HS-5 (cell line): ENCODE measurements at regions not wholly inside any gene's neighbourhood (a gene's known extent, or its start where the extent isn't known, plus 50 kb on each side); places are given as distances from the start of the nearest gene placed in this dataset.
"Not testable (repeated sequence)": the region's sequence is repeated elsewhere in the genome, so short reads cannot be mapped to it uniquely, and the experiment has no call there.

Experiments used
- DNase-seq: peaks from one replicate; pipeline ENCODE4 v3.0.0-alpha.2; 2012; ENCODE audit warnings: low read depth

GRCh38 chr5:112534067-112534583, 115.0 kb upstream of the EPB41L4A start:
- no peak for DNase-seq

- DNase-seq, result no peak
Measured at GRCh38 chr5:112534611-112535255, 115.7 kb upstream of the EPB41L4A start.

- no peak for DNase-seq
Measured at GRCh38 chr5:112535356-112535755, 116.3 kb upstream of the EPB41L4A start.

GRCh38 chr5:112544558-112544957, 125.5 kb upstream of the EPB41L4A start:
- not testable (repeated sequence) for DNase-seq

DNA sequence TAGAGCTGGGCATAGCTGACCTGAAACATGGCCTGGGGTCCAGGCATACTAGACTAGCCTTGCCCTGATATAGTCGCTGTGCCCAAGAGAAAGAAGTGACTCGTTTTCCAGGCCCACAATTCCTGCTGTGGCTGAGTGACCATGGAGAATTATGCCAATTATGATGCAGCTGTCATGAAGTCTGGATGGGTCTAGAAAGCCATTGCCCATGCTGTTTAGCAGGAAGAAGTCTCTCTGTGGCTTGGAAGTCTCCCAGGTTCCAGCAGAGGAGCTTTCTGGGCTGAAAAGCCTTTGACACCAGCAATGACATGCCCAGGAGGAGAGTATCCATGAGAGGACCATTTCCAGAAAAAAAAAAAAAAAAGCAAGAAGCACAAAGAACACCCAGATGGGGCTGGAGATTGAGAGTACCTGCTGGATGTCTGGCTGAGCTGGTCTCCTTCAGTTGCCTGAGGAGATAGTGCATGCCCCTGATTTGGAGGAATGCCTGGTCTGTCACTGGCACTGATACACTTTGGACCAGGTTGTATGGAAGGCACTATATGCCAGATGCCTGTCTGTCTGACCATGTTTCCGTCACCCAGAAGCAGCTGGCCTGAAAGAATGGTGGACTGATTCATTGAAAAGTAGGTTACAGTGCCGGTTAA, 128.0 kb upstream of the EPB41L4A start:
- no peak for DNase-seq

- no peak for DNase-seq
Measured at GRCh38 chr5:112548246-112548881, 129.3 kb upstream of the EPB41L4A start.

GRCh38 chr5:112549127-112549526, 130.1 kb upstream of the EPB41L4A start:
- no peak for DNase-seq

DNA sequence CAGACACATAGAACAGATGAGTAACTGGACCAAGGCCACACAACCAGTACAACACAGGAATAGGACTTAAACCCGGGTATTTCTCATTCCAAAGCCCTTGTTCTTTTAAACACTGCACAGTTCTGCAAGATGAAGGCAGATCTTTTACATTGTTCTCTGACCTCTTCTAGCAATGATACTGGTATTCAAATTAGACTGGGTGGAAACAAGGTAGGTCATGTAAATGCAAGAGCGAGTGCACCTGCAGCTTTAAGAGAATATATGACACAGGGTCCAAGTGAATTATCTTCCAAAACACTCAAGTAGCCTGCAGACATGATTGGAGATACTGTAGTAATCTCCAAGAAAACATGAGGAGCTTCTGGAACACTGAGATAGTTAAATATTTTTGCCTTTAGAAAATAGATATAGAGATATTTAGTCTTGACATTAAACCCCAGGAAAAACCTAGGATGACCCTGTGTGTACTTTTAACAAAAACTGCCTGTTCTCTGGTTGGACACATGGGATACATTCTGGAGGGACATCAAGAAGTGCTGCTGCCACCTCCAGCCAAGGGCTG, 130.6 kb upstream of the EPB41L4A start:
- DNase-seq, result no peak

DNA sequence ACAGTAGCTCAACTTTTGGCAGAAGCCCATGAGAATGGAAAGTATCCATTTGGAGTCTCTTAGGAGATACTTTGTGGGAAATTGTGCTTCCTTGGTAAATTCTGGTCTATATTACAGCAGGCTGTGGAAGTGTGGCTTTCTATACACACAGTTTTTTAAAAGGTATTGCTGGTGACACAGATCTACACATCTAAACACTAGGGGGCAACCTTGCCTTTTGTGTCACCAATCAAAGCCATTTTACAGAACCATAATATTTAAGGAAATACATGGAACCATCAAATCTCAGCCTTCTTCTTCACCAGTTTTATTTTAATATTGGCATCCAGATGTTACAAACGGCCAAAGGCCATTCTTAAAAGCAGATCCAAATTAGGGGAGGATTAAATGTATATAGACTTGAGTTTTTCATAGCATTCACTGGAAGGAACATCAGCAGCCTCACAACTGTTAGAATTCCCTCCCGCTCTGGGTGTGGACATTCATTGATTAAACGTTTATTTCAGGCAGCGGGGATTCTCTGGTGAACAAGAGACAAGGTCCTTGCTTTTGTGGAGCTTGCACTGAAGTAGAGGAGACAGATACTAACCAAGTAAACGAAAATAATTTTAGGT, 132.4 kb upstream of the EPB41L4A start:
- DNase-seq, result no peak

DNA sequence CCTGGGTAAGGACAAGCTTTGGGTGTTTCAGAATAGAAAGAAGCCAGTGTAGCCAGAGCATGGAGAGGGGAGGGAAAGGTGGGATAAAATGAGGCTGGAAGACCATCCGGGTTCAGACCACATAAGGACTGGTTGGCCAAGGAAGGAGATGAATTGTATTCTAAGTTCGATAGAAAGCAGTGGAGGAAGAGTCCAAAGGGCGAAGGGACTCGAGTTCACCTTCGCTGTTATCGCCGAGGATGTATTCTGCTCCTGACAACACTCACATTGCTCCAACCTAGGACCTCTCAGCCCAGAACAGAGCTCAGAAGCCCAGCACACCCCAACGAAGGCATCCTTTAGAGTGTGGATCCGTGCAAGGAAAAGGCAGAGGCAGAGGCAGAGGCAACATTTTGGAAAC, 133.1 kb upstream of the EPB41L4A start:
- DNase-seq, result no peak

GRCh38 chr5:112552791-112553190, 133.7 kb upstream of the EPB41L4A start:
- DNase-seq, result no peak

- DNase-seq, result no peak
Measured at GRCh38 chr5:112554101-112554977, 135.3 kb upstream of the EPB41L4A start.

GRCh38 chr5:112555197-112555596, 136.1 kb upstream of the EPB41L4A start:
- no peak for DNase-seq

DNA sequence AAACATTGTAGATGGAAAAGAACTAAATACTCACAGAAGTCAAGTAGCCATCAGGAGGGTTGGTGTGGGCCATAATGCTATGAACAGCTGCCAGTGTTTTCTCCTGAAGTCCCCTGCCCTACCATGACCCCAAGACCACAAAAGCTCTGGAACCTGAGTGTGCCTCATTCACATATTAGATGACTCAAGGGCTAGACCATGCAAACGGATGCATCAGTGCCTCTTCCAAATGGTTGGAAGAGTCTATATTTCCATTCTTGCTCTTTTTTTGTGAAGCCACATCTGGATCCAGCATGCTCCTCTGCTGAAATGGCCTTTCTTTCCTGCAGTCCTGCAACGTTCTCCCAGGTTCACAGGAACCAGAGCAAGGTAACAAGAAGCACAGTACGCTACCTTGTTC, 136.6 kb upstream of the EPB41L4A start:
- peak; percentile 33 for DNase-seq

GRCh38 chr5:112559501-112559900, 140.4 kb upstream of the EPB41L4A start:
- DNase-seq, result not testable (repeated sequence)

- DNase-seq, result no peak
Measured at GRCh38 chr5:112560371-112560770, 141.3 kb upstream of the EPB41L4A start.

- DNase-seq, result no peak
Measured at GRCh38 chr5:112563169-112563826, 144.2 kb upstream of the EPB41L4A start.

DNA sequence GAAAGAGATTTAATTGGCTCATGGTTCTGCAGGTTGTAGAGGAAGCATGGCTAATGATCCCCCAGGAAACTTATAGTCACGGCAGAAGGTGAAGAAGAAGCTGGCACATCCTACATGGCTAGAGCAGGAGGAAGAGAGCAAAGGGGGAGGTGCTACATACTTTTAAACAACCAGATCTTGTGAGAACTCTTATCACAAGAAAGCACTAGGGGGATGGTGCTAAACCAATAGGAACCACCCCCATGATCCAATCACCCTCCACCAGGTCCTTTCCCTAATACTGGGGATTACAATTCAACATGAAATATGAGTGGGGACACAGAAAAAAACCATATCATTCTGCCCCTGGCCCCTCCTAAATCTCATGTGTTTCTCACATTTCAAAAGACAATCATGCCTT, 147.2 kb upstream of the EPB41L4A start:
- no peak for DNase-seq

DNA sequence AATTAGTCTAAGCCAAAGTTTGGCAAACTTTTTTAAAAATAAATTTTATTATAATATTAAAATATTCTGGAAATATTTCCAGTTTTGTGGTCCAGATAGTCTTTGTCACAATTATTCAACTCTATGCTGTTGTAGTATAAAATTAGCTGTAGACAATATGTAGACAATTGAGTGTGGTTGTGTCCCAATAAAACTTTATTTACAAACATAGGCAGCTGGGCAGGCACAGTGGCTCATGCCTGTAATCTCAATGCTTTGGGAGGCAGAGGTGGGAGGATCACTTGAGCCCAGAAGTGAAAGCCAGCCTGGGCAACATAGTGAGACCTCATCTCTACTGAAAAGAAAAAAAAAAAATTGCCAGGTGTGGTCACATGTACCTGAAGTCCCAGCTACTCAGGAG, 150.5 kb upstream of the EPB41L4A start:
- DNase-seq, result no peak

GRCh38 chr5:112570708-112571444, 151.8 kb upstream of the EPB41L4A start:
- DNase-seq, result no peak
